Tibial nerve (tissue), 4 donors: ENCODE measurements at regions not wholly inside any gene's neighbourhood (a gene's known extent, or its start where the extent isn't known, plus 50 kb on each side); places are given as distances from the start of the nearest gene placed in this dataset.

Experiments used
- DNase-seq, 2 donors: peaks; one replicate each; pipeline ENCODE4 v3.0.0-alpha.2; 2019; ENCODE audit warnings: low spot score in 2 of 2
- H3K27ac ChIP-seq, 4 donors: fragments of 200-600 bp; sonication (generic) in 3 of 4; one replicate each; pipeline ENCODE4 v1.5.1; 2017 to 2019; ENCODE audit warnings: mild to moderate bottlenecking in 1 of 4
- H3K27me3 ChIP-seq, 2 donors: fragments of 200-600 bp; sonication (generic) in 1 of 2; one replicate each; pipeline versions ENCODE4 v1.5.1 to v1.6.0; 2017 to 2019
- H3K36me3 ChIP-seq, 3 donors: fragments of 200-600 bp; sonication (generic); one replicate each; pipeline ENCODE4 v1.5.1; 2018 to 2019
- H3K4me1 ChIP-seq, 4 donors: fragments of 200-600 bp; sonication (generic) in 3 of 4; one replicate each; pipeline ENCODE4 v1.5.1; 2017 to 2019
- H3K4me3 ChIP-seq, 4 donors: fragments of 200-600 bp; sonication (generic) in 3 of 4; one replicate each; pipeline ENCODE4 v1.5.1; 2017 to 2019; ENCODE audit warnings: mild to moderate bottlenecking in 1 of 4, moderate library complexity in 1 of 4
- H3K9me3 ChIP-seq, 4 donors: fragments of 200-600 bp; sonication (generic) in 3 of 4; one replicate each; pipeline ENCODE4 v1.5.1; 2017 to 2019
- CTCF ChIP-seq, 5 experiments: fragments of 200-600 bp in 3 of 5; fragments of 450-650 bp in 2 of 5; sonication (generic) in 3 of 5; IDR thresholded peaks; one replicate each; pipeline ENCODE4 v1.5.1; 2016 to 2019; ENCODE audit warnings: antibody characterized with exemption in 5 of 5, mild to moderate bottlenecking in 3 of 5, moderate library complexity in 2 of 5
- EP300 ChIP-seq, 2 donors: sonication (generic); formaldehyde crosslinking; IDR thresholded peaks; one replicate each; pipeline ENCODE4 v1.6.1; 2017; ENCODE audit warnings: antibody characterized with exemption in 2 of 2, mild to moderate bottlenecking in 1 of 2
- POLR2A ChIP-seq, 2 donors: fragments of 450-650 bp; IDR thresholded peaks; one replicate each; pipeline ENCODE4 v1.6.1; 2017; ENCODE audit warnings: antibody characterized with exemption in 2 of 2, mild to moderate bottlenecking in 2 of 2, moderate library complexity in 2 of 2
- WGBS, 2 donors: methylation state at CpG; one replicate each; pipeline ENCODE4 v1.1.5; 2018; 5-methylcytosine and 5-hydroxymethylcytosine counted together

- no peak overlapping the region for H3K4me3 ChIP-seq
- 32 to 39% methylated on average over 2 of the region's 2 CpGs for WGBS, 2 donors
- no peak for TF ChIP-seq POLR2A (IDR thresholded peaks at IDR 0.05)
- TF ChIP-seq EP300 (IDR thresholded peaks at IDR 0.05), result no peak
- TF ChIP-seq CTCF (IDR thresholded peaks at IDR 0.05), result no peak
- no peak overlapping the region for H3K27ac ChIP-seq
- no peaks in the 10 kb centered on the region for H3K9me3 ChIP-seq
- DNase-seq, result no peak
- no peaks in the 10 kb centered on the region for H3K27me3 ChIP-seq
- peaks cover 0 to 3% (median 0%) of the 10 kb centered on the region in 4 donors for H3K4me1 ChIP-seq
- no peaks in the 10 kb centered on the region for H3K36me3 ChIP-seq
These were observed 243.4 kb upstream of the POU3F2 start for GRCh38 chr6:98590997-98591396.

- Histone ChIP-seq H3K27me3 (no peaks in the 10 kb centered on the region), H3K36me3 (no peaks in the 10 kb centered on the region), H3K9me3 (no peaks in the 10 kb centered on the region), H3K27ac (no peak overlapping the region), H3K4me3 (no peak overlapping the region), H3K4me1 (no peaks in the 10 kb centered on the region)
- 66 to 91% methylated on average over 2 of the region's 2 CpGs for WGBS, 2 donors
- no peak for DNase-seq
- no peak for TF ChIP-seq EP300 (IDR thresholded peaks at IDR 0.05)
- no peak for TF ChIP-seq POLR2A (IDR thresholded peaks at IDR 0.05)
- no peak for TF ChIP-seq CTCF (IDR thresholded peaks at IDR 0.05)
These were observed 240.7 kb upstream of the POU3F2 start for GRCh38 chr6:98593676-98594075.

GRCh38 chr6:98601716-98602115, 232.7 kb upstream of the POU3F2 start:
- Histone ChIP-seq H3K27me3 (no peaks in the 10 kb centered on the region), H3K4me3 (no peak overlapping the region), H3K4me1 (no peaks in the 10 kb centered on the region), H3K9me3 (no peaks in the 10 kb centered on the region), H3K27ac (no peak overlapping the region), H3K36me3 (no peaks in the 10 kb centered on the region)
- TF ChIP-seq EP300 (IDR thresholded peaks at IDR 0.05), result no peak
- TF ChIP-seq POLR2A (IDR thresholded peaks at IDR 0.05), result no peak
- no peak for TF ChIP-seq CTCF (IDR thresholded peaks at IDR 0.05)
- WGBS, 2 donors, result 68 to 69% methylated on average over 5 of the region's 5 CpGs
- no peak for DNase-seq

- Histone ChIP-seq H3K27me3 (no peaks in the 10 kb centered on the region), H3K27ac (no peak overlapping the region), H3K4me3 (no peak overlapping the region), H3K9me3 (peaks cover 0 to 11% (median 0%) of the 10 kb centered on the region in 4 donors), H3K4me1 (no peaks in the 10 kb centered on the region), H3K36me3 (no peaks in the 10 kb centered on the region)
- DNase-seq, result no peak
- no peak for TF ChIP-seq EP300 (IDR thresholded peaks at IDR 0.05)
- TF ChIP-seq POLR2A (IDR thresholded peaks at IDR 0.05), result no peak
- no peak for TF ChIP-seq CTCF (IDR thresholded peaks at IDR 0.05)
- WGBS, 2 donors, result 69 to 82% methylated on average over 1 of the region's 1 CpG
These were observed 228.7 kb upstream of the POU3F2 start for GRCh38 chr6:98605705-98606104.

- H3K4me3 ChIP-seq, result no peak overlapping the region
- WGBS, 2 donors, result 75 to 81% methylated on average over 4 of the region's 4 CpGs
- DNase-seq, result no peak
- no peaks in the 10 kb centered on the region for H3K9me3 ChIP-seq
- H3K36me3 ChIP-seq, result no peaks in the 10 kb centered on the region
- no peak overlapping the region for H3K27ac ChIP-seq
- no peaks in the 10 kb centered on the region for H3K27me3 ChIP-seq
- no peak for TF ChIP-seq POLR2A (IDR thresholded peaks at IDR 0.05)
- TF ChIP-seq CTCF (IDR thresholded peaks at IDR 0.05), result no peak
- no peak for TF ChIP-seq EP300 (IDR thresholded peaks at IDR 0.05)
- H3K4me1 ChIP-seq, result no peaks in the 10 kb centered on the region
These were observed 207.1 kb upstream of the POU3F2 start for GRCh38 chr6:98627129-98627775.
